Stimulated activated CD4-positive, alpha-beta T cell treated with anti-CD3 and anti-CD28 coated beads, Interleukin-12 subunit alpha, Interleukin-12 subunit beta, amount 100 ng/mL, for 48 hours (primary cell): ENCODE measurements at regions not wholly inside any gene's neighbourhood (a gene's known extent, or its start where the extent isn't known, plus 50 kb on each side); places are given as distances from the start of the nearest gene placed in this dataset.

Experiments
- DNase-seq, 3 donors: peaks; one replicate each; pipeline ENCODE4 v3.0.0-alpha.2; 2020; ENCODE audit warnings: low read depth in 2 of 3, low spot score in 1 of 3

GRCh38 chr3:127356381-127356780 is 68.5 kb upstream of the PRR20G start:
- no peak for DNase-seq

GRCh38 chr3:127354761-127355160 is 66.9 kb upstream of the PRR20G start:
- DNase-seq = no peak

- no peak for DNase-seq
These were observed 64.8 kb upstream of the PRR20G start for GRCh38 chr3:127352612-127353011.

- no peak for DNase-seq
These were observed 64.0 kb upstream of the PRR20G start for GRCh38 chr3:127351775-127352350.

DNA sequence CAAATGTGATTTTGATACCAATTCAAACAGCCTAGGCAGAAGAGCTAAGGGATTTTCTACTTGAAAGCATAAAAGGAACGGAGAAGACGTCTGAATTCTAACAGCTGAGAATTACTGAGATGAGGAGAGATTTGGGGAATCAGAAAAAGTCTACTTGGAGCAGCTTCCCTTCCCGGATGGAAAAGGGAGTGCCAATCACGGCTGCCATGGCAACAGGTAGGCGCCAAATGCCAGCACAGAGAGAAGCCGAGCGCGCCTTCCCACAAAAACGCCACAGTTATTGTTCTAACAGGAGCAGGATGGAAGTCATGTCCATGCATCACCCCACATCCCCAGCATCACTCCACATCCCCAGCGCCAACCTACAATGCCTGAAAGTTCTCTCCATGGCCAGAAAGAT is 63.5 kb upstream of the PRR20G start:
- no peak for DNase-seq

- no peak for DNase-seq
These were observed 62.6 kb upstream of the PRR20G start for GRCh38 chr3:127350172-127351050.

- no peak for DNase-seq
These were observed 61.8 kb upstream of the PRR20G start for GRCh38 chr3:127349501-127350171.

- no peak for DNase-seq
These were observed 54.9 kb upstream of the PRR20G start for GRCh38 chr3:127342735-127343134.

DNA sequence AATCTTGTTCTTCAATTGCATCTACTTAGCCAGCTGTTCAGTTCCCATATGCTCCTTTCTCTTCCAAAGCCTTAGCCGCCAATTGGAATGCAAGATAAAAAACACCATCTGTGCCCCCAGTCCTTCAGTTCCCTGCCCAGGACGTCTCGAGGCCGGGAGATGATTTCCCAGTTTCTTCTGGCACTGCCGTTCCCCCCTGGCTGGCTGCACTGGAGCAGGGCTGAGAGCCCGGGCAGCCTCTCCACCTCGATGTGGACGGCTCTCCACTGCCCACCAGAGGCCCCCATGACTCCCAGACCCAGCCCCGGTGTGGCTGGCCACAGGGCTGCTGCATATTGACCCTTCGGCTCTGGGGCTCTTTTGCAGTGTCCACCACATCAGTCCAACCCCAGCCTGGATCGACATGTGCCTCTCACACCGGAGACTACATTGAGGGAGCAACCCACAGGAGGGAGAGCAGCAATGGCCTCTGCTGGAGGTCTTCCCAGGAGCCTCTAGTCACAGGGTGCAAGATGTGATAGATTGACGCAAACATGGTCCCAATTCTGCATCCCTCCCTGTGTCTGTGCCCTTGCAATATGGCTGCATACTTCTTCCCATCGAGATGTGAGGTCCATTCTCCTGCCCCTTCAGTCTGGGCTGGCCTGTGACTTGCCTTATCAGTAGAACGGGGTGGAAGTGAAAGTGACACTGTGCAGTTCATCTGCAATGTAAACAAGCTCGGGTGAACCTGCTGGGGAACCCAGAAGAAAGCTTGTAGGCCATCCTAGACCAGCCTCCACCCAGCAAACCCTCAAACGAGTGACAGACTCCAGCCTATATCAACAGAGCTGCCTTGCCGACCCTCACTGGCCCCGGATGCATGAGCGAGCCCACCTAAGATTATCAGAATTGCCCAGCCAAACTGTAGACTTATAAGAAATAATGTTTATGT is 52.3 kb upstream of the PRR20G start:
- DNase-seq = no peak

DNA sequence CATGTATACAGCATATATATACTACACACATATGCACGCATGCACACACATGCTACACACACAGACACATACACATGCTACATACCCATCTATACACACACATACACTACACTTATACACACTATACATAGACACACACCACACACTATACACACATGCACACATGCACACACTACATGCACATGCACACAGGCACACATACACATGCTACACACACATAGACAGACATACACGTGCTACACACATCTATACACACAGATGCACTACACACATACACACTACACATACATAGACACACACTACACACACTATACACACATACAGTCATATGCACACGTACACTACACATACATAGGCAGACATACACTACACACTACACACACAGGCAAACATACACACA is 51.2 kb upstream of the PRR20G start:
- no peak for DNase-seq

GRCh38 chr3:127337911-127338531 is 50.2 kb upstream of the PRR20G start:
- DNase-seq = no peak
